Upper lobe of right lung (tissue), 1 donor: ENCODE measurements at regions not wholly inside any gene's neighbourhood (a gene's known extent, or its start where the extent isn't known, plus 50 kb on each side); places are given as distances from the start of the nearest gene placed in this dataset.
"Not testable (repeated sequence)": the region's sequence is repeated elsewhere in the genome, so short reads cannot be mapped to it uniquely, and the experiment has no call there.

Source experiments
- ATAC-seq: fragments of 200-7000 bp; cut with Tn5 transposase; one replicate; pipeline ENCODE4 v1.9.1; 2020; ENCODE audit warnings: mild to moderate bottlenecking, moderate library complexity
- DNase-seq: peaks from one replicate; pipeline ENCODE4 v3.0.0-alpha.2; 2020
- H3K27ac ChIP-seq: fragments of 200-600 bp; one replicate; pipeline ENCODE4 v1.8.0; 2022
- H3K27me3 ChIP-seq: fragments of 200-600 bp; one replicate; pipeline ENCODE4 v1.8.0; 2022; ENCODE audit warnings: mild to moderate bottlenecking
- H3K36me3 ChIP-seq: fragments of 200-600 bp; one replicate; pipeline ENCODE4 v1.8.0; 2022
- H3K4me1 ChIP-seq: fragments of 200-600 bp; one replicate; pipeline ENCODE4 v1.8.0; 2022
- H3K4me3 ChIP-seq: fragments of 200-600 bp; one replicate; pipeline ENCODE4 v1.8.0; 2022; ENCODE audit warnings: mild to moderate bottlenecking
- H3K9me3 ChIP-seq: fragments of 200-600 bp; one replicate; pipeline ENCODE4 v1.8.0; 2022
- intact Hi-C: fragments of 100-400 bp; cut with DNase I; formaldehyde crosslinking; loops from one replicate; pipeline ENCODE4 v1.11.0; 2022
- TF ChIP-seq, protein P1 (sequence below): fragments of 200-600 bp; IDR thresholded peaks from one replicate; pipeline ENCODE4 v1.8.0; 2022; ENCODE audit warnings: antibody characterized with exemption
- donor health status: DM: no; HTN: yes; CAD: no; lungs with severe emphysema.

DNA sequence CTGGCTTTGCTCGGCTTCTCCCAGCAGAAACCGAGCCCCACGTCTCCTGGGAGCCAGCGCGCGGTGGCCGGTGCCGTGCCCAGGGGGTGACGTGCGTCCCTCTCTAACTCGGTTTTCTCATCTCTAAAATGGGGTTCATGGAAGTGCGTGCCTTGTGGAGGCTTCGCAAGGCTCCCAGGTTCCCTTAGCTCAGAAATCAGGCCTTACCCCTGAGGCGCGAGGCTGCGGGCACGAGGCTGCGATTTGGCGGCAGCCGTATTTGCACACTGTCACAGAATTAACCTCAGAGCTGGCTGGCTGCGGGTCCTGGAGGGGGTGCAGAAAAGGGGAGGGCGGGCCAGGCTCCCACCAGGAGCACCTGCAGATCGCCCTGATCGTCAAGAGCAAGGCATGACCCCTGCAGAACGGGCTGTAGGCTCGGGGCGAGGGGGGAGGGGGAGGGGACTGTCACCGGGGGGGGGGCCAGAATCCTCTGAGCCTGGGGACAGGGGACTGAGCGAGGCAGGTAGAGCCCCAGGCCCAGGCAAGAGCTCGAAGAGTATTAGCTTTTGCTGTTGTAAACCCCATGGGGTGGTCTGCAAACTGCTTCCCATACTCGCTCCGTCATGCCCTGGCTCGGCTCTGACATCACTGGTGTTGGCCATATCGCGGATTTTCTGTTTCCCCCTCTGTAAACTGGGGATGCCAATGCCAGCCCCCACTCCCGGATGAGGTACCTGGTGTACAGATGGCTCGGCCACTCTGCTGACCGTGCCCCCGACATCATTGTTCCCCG, 62.2 kb downstream of the CCNE1 start:
- Histone ChIP-seq H3K4me3 (no peak overlapping the region), H3K27ac (no peak overlapping the region), H3K27me3 (peaks cover 36% of the 10 kb centered on the region), H3K4me1 (peaks cover 7% of the 10 kb centered on the region), H3K9me3 (no peaks in the 10 kb centered on the region), H3K36me3 (no peaks in the 10 kb centered on the region)
- TF ChIP-seq, protein P1, sequence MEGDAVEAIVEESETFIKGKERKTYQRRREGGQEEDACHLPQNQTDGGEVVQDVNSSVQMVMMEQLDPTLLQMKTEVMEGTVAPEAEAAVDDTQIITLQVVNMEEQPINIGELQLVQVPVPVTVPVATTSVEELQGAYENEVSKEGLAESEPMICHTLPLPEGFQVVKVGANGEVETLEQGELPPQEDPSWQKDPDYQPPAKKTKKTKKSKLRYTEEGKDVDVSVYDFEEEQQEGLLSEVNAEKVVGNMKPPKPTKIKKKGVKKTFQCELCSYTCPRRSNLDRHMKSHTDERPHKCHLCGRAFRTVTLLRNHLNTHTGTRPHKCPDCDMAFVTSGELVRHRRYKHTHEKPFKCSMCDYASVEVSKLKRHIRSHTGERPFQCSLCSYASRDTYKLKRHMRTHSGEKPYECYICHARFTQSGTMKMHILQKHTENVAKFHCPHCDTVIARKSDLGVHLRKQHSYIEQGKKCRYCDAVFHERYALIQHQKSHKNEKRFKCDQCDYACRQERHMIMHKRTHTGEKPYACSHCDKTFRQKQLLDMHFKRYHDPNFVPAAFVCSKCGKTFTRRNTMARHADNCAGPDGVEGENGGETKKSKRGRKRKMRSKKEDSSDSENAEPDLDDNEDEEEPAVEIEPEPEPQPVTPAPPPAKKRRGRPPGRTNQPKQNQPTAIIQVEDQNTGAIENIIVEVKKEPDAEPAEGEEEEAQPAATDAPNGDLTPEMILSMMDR: no peak
- DNase-seq (no peak), ATAC-seq (no peak)
- intact Hi-C loops: loop anchor here (5.0 kb wide), 1 partner anchor 107 kb away; no protein-coding TSS in a partner anchor

- TF ChIP-seq, protein P1: no peak
- DNase-seq: no peak
- ATAC-seq: no peak
- Histone ChIP-seq H3K36me3 (no peaks in the 10 kb centered on the region), H3K9me3 (no peaks in the 10 kb centered on the region), H3K4me1 (peaks cover 7% of the 10 kb centered on the region), H3K27ac (no peak overlapping the region), H3K4me3 (no peak overlapping the region), H3K27me3 (peaks cover 39% of the 10 kb centered on the region)
- intact Hi-C loops: no loop called here
These were observed 64.1 kb downstream of the CCNE1 start for GRCh38 chr19:29875931-29876330.

DNA sequence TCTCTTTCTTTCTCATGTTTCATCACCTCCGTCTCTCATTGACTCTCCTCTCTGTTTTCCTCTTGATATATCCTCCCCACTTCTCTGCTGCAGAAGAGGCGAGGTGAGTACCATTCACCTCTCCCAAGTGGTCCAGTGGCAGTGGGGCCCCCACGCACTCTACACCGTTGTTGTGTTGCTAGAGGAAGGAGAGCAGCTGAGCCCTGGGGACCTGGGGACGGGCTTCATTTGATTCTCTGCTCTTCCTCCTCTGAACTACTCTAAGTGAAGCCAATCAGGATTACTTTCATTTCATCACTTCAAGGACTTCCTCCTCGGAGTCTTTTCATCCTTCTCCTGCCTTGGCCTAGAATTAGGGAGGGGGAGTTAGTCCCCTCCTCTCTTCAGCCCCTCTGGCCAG, 64.6 kb downstream of the CCNE1 start:
- no peak overlapping the region for H3K4me3 ChIP-seq
- ATAC-seq (no peak), DNase-seq (no peak)
- no peaks in the 10 kb centered on the region for H3K9me3 ChIP-seq
- peaks cover 34% of the 10 kb centered on the region for H3K27me3 ChIP-seq
- TF ChIP-seq, protein P1: no peak
- no peak overlapping the region for H3K27ac ChIP-seq
- H3K36me3 ChIP-seq: no peaks in the 10 kb centered on the region
- intact Hi-C loops: no loop called here
- H3K4me1 ChIP-seq: peaks cover 7% of the 10 kb centered on the region

- H3K4me3 ChIP-seq, ATAC-seq, H3K27ac ChIP-seq, intact Hi-C loops, DNase-seq, H3K4me1 ChIP-seq, H3K9me3 ChIP-seq, H3K36me3 ChIP-seq: not testable (repeated sequence)
- peaks cover 29% of the 10 kb centered on the region for H3K27me3 ChIP-seq
These were observed 65.1 kb downstream of the CCNE1 start for GRCh38 chr19:29876908-29877307.

- H3K36me3 ChIP-seq: no peaks in the 10 kb centered on the region
- TF ChIP-seq, protein P1: no peak
- no peak for DNase-seq
- H3K9me3 ChIP-seq: no peaks in the 10 kb centered on the region
- intact Hi-C loops: no loop called here
- ATAC-seq: peak; percentile 50
- peaks cover 15% of the 10 kb centered on the region for H3K27me3 ChIP-seq
- H3K27ac ChIP-seq: no peak overlapping the region
- no peaks in the 10 kb centered on the region for H3K4me1 ChIP-seq
- H3K4me3 ChIP-seq: no peak overlapping the region
These were observed 62.9 kb upstream of the URI1 start for GRCh38 chr19:29878973-29879654.

- no peak overlapping the region for H3K4me3 ChIP-seq
- no peaks in the 10 kb centered on the region for H3K9me3 ChIP-seq
- intact Hi-C loops: no loop called here
- TF ChIP-seq, protein P1: no peak
- DNase-seq: no peak
- no peaks in the 10 kb centered on the region for H3K36me3 ChIP-seq
- H3K27me3 ChIP-seq: peaks cover 15% of the 10 kb centered on the region
- H3K4me1 ChIP-seq: no peaks in the 10 kb centered on the region
- no peak overlapping the region for H3K27ac ChIP-seq
- no peak for ATAC-seq
These were observed 62.4 kb upstream of the URI1 start for GRCh38 chr19:29879655-29879974.
